ENCODE measurements at regions not wholly inside any gene's neighbourhood (a gene's known extent, or its start where the extent isn't known, plus 50 kb on each side); places are given as distances from the start of the nearest gene placed in this dataset.

DNA sequence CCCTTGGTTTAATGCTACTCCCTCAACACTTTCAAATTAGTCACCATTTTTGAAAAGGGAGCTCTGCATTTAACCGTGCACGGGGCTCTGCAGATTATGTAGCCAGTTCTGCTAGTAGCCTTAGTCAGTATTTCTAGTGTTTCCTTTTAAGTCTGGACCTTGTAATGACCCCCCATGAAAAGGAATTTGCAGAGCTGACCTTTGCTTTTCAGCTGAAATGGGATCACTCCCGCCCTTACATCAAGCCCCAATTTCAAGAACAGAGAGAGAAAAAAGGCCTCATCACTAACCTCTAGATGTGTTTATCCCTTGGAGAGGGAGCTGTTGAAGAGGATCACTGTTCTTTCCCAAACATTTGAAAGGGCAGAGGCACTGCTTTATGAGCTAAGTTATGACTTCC, 490.7 kb upstream of the BTBD3 start:
- no peak for DNase-seq (ENCODE audit: low read depth)
- TF ChIP-seq, protein P1, sequence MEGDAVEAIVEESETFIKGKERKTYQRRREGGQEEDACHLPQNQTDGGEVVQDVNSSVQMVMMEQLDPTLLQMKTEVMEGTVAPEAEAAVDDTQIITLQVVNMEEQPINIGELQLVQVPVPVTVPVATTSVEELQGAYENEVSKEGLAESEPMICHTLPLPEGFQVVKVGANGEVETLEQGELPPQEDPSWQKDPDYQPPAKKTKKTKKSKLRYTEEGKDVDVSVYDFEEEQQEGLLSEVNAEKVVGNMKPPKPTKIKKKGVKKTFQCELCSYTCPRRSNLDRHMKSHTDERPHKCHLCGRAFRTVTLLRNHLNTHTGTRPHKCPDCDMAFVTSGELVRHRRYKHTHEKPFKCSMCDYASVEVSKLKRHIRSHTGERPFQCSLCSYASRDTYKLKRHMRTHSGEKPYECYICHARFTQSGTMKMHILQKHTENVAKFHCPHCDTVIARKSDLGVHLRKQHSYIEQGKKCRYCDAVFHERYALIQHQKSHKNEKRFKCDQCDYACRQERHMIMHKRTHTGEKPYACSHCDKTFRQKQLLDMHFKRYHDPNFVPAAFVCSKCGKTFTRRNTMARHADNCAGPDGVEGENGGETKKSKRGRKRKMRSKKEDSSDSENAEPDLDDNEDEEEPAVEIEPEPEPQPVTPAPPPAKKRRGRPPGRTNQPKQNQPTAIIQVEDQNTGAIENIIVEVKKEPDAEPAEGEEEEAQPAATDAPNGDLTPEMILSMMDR (conservative IDR thresholded peaks at IDR 0.05; ENCODE audit: low read depth, low read length), result no peak
- H3K4me3 ChIP-seq (ENCODE audit: low read length), result no peak overlapping the region

DNA sequence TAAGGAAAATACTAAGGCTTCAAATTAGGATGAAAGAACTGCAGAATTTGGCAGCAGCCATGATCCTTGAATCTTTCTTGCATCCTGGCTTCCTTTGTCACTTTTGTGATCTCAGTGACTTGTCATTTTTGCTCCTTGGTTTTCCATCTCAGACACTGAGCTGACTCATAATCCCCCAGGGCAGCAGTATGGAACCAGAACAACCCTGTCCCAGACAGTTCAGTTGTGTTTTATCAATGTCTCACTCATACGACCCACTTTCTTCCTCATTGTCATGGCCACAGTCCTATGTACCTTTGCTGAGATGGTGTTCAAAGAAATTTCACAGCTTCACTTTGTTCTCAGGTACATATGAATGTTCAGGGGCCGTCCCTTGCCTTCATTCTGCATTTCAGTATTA, 488.5 kb upstream of the BTBD3 start:
- TF ChIP-seq, protein P1 (conservative IDR thresholded peaks at IDR 0.05; ENCODE audit: low read depth, low read length), result no peak
- no peak overlapping the region for H3K4me3 ChIP-seq (ENCODE audit: low read length)
- no peak for DNase-seq (ENCODE audit: low read depth)

DNA sequence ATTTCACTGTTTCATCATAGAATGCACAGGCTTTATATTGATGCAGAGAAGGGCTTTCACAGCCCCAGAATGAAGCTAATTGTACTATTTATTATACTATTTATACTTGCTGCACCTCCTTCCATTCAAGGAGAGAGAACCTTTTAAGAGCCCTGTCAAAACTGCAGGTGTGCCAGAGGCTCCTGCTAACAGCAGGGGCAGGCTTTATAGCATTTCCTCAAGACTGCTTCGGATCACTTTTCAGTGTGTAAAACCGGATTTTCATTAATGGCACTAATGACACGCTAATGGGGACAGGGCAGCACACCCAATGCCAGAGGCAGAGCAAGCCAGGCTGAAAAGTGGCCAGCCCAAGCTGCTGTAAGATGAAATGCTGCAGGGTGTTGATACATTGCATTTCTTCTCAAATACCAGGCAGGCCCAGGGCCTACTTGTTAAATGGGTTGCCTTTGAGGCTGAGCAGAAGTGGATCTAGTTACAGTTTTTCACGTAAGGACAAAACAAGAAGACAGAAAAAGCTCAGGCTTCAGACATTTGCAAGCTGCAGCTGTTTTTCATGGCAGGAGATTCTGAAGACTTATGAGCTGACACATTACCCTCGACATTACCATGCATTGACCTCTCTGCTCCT, 487.7 kb upstream of the BTBD3 start:
- no peak for DNase-seq (ENCODE audit: low read depth)
- no peak overlapping the region for H3K4me3 ChIP-seq (ENCODE audit: low read length)
- TF ChIP-seq, protein P1 (conservative IDR thresholded peaks at IDR 0.05; ENCODE audit: low read depth, low read length), result no peak

DNA sequence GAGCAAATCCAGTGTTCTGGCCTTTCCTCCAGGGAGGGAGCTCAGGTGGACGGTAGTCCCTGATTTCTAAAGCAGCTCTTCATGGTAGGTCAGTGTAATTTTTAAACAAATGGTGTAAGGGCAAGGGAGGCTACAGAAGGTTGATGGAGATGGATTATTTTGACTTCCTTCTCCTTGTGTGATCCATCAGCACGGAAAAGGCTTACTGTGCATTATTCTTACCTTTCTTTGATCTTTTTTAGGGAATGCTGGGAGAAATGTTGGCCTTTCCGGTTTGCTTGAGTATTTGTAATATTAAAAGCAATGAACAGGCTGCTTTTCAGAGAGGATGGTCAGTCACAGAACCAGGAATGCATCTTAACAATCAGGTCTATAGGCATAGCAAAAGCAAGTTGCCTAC, 487.0 kb upstream of the BTBD3 start:
- H3K4me3 ChIP-seq (ENCODE audit: low read length), result no peak overlapping the region
- TF ChIP-seq, protein P1 (conservative IDR thresholded peaks at IDR 0.05; ENCODE audit: low read depth, low read length), result no peak
- DNase-seq (ENCODE audit: low read depth), result no peak

DNA sequence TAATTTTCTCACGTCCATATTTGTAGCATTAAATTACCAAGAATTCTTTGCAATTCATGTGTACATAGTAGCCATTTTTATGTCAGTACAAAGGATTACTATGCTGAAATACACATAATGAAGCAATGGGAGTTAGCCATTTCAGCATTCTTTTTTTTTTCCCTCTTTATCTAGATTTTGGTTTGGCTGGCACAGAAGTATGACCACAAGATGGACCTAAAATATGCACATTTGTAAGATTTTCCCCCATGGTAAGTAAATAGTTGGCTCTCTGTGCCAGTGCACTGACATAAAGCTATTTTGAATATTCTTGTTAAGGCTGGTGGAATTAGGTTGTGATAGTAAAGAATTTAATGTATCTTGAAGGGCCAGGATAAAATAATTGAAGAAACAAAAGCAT, 486.1 kb upstream of the BTBD3 start:
- TF ChIP-seq, protein P1 (conservative IDR thresholded peaks at IDR 0.05; ENCODE audit: low read depth, low read length), result no peak
- DNase-seq (ENCODE audit: low read depth), result no peak
- no peak overlapping the region for H3K4me3 ChIP-seq (ENCODE audit: low read length)

DNA sequence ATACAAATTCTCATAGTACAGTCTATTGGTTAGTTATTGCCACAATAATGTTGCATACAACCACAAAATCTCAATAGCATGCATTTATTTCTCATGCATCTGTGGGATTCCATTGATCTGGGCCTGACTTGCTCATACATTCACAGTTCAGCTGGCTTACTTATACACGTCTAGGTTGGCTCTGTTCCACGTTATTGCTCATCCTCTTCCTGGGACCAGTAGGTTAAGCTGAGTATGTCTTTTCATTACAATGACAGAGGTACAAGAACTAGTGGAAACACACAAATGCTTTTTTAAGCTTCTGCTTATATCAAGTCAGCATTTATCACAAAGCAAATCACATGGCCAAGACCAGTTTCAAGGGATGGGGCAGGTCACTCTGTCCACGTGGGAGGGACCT, 485.3 kb upstream of the BTBD3 start:
- no peak for DNase-seq (ENCODE audit: low read depth)
- no peak overlapping the region for H3K4me3 ChIP-seq (ENCODE audit: low read length)
- TF ChIP-seq, protein P1 (conservative IDR thresholded peaks at IDR 0.05; ENCODE audit: low read depth, low read length), result no peak

DNA sequence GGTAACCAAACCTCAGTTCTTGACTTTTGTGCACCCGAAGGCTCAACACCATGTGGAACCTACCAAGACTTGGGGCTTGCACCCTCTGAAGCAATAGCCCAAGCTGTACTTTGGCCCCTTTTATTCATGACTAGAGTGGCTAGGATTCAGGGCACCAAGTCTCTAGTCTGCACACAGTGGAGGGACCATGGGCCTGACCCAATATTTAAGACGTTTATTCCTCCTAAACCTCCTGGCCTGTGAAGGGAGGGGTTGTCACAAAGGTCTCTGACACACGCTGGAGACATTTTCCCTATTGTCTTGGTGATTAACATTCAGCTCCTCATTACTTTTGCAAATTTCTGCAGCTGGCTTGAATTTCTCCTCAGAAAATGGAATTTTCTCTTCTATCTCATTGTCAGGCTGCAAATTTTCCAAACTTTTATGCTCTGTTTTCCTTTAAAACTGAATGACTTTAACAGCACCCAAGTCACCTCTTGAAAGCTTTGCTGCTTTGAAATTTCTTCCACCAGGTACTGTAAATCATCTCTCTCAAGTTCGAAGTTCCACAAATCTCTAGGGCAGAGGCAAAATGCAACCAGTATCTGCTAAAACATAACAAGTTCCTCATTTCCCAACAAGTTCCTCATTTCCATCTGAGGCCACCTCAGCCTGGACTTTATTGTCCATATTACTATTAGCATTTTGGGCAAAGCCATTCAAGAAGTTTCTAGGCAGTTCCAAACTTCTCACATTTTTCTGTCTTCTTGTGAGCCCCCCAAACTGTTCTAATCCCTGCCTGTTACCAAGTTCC, 481.4 kb upstream of the BTBD3 start:
- TF ChIP-seq, protein P1 (conservative IDR thresholded peaks at IDR 0.05; ENCODE audit: low read depth, low read length), result no peak
- DNase-seq (ENCODE audit: low read depth), result no peak
- H3K4me3 ChIP-seq (ENCODE audit: low read length), result no peak overlapping the region
